Activated CD8-positive, alpha-beta memory T cell treated with anti-CD3 and anti-CD28 coated beads, Interleukin-2, amount 50 U/mL, for 4 hours (primary cell): ENCODE measurements at regions not wholly inside any gene's neighbourhood (a gene's known extent, or its start where the extent isn't known, plus 50 kb on each side); places are given as distances from the start of the nearest gene placed in this dataset.

Experiments used
- DNase-seq: peaks from one replicate; pipeline ENCODE4 v3.0.0-alpha.2; 2020

GRCh38 chr15:95912280-95912625 lies 418.2 kb upstream of the NR2F2 start:
- DNase-seq = no peak

DNA sequence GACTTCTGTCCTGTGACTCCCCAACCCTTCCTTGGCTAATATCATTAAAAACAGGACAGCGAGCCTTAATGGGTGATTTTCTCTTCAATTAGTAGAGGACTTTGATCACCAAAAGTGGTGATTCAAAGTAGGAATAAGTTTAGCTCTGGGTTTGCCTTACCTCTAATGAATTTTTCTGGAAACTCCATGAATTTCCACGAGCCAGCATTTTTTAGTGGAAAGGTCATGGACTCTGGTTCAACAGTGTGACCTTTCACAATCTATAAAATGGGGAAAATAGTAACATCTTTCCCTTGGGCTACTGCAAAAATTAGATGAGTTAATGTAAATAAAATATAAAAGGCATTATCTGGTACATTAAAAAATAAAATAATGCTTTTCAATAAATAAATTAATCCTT lies 417.8 kb upstream of the NR2F2 start:
- DNase-seq = no peak

GRCh38 chr15:95916568-95916967 lies 413.9 kb upstream of the NR2F2 start:
- no peak for DNase-seq

DNA sequence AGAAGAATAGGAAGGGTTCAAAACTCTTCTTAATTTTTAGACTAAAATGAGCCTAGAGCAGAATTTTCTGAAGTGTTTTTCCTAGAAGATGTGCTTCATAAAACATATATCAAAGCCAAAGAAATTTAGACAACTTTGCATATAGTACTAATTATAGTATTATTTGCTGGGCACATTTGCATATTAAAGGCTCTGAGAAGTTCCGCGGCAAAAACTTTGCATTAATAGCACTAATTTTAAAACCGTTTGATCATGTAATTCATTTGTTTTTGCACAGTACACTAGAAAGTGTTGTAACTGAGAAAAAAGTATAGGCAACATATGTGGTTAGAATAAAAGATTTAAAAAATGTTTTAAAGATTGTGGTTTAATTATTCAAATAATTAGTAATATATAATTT lies 412.0 kb upstream of the NR2F2 start:
- no peak for DNase-seq

DNA sequence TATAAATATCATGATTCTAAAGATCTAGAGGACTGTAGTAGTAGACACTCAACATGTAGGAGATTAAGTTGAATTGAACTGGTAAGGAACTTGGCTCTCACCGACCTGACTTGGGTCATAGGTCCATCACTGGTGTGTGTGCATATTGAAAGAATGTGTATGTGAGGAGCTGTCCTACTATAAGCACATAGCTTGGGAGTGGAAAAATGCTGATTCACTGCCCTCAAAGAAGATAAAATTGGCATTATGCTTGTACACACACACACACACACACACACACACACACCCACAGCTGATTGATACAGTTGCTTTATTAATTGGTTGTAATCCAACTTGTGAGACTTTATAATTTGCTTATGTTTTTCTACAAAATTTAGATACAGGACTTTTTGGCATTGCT lies 411.0 kb upstream of the NR2F2 start:
- DNase-seq = no peak

DNA sequence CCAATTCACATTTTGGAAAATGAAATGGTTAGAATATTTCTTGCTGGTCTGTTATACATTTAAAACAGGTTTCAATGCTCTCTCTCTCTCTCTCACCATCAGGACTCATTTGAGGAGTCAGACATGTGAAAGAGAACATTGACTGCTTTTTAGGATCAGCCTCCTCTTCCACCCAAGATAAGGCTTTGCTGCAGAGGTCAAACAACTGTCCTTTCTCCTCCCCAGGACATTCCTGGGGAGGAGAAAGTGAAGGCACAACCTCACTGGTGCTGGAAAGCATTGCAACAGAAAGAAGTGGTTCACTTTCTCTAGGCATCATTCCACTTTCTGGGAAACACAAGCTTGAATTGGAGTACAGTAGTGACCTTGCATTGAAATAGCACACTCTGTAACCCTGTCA lies 409.1 kb upstream of the NR2F2 start:
- no peak for DNase-seq

DNA sequence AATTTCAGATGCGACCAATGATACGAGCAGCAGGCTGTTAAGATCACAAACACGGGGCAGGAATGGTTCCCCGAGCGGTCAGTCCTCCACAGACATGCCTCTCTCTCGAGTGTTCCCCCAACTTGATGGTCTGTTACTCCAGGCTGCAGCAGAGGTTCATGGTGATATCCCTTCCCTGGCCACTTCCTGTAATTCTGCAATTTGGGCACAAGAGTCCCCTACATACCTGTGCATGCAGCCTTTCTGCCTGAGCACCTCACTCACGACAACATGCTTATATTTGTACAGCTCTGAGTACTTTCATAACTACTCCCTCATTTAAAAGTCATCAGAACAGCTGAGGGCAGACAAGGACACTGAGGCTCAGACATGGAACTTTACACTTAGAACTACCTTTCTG lies 408.1 kb upstream of the NR2F2 start:
- DNase-seq = no peak

- no peak for DNase-seq
These were observed 406.7 kb upstream of the NR2F2 start for GRCh38 chr15:95923792-95924191.

DNA sequence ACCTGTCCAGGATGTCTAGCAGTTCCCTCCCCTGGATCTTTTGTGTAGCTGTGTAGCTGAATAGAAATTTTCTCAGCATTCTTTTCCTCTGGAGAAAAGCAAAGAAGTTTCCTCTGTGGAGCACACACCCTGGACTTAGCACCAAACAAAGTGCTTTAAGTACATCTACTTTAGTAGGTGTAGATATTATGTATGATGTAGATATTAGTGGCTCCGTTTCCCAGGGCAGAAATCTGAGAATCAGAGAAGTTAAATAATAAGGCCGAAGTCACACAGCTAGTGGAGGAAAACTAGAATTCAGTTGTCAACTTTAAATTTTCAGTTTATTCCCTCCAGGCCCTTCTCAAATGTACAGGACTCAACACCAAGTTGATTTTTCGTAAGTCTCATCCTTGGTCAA lies 401.7 kb upstream of the NR2F2 start:
- DNase-seq = no peak

DNA sequence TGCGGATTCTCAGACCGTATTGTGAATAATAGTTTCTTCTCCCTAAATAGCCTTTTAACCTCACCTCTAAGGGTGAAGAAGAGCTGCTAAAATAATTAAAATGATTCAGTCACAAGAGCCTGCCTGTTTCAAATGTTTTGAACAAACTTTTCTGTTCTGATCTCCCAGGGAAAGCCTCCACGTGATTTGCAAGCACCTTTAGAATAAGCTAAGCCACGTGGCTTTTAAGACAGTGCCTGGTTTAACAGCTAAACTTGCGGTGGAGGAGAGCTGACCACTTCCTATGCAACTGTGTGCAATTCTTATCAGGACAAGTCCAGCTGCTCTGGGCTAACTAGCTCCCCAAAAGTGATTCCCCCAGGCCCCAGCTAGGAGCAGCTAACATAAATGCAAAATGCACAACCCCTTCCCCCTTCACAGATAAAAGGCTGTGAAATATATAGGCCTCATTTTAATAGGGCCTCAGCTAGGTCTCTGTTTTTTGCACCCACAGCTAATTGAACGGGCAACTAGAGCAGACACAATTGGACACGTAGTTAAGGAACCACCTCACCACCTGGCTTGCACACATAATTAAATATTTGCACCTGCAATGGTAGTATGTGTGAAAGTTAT lies 401.2 kb upstream of the NR2F2 start:
- DNase-seq = no peak

GRCh38 chr15:95930659-95931375 lies 399.7 kb upstream of the NR2F2 start:
- DNase-seq = no peak

DNA sequence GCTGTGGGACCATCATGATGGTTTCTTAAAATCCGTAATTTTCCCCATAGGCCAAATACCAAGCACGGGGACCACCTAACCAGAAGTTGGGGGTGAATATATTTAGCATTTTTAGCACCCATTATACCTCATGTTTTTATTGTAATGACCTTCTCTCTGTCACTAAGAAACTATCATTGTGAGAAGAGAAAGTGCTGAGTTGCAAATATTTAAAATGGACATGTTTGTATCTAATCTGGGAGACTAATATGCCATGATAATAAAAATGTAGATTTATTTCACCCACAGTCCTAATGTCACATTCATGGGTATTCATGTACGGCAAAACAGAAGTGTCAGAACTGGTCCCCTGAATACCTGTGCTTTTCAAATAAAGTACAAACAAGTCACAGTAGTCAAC lies 398.9 kb upstream of the NR2F2 start:
- no peak for DNase-seq

DNA sequence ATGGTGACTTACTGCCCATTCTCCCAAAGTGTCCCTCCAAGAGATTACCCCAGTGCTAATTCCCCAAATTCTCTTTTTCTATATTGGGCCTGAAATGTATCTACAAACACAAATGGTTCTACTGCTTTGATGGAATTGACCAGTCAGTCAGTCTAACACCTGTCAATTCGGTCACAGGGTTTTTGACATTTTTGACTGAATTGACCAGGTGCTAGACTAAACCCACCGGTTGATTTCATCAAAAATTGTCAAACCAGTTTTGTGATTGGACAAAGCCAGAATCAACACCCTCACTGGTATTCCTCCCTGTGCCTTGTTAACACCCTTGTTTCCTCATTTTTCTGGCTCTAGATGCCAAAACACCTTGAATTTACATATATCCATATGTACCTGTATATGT lies 398.4 kb upstream of the NR2F2 start:
- DNase-seq = no peak

- no peak for DNase-seq
These were observed 397.8 kb upstream of the NR2F2 start for GRCh38 chr15:95932676-95933075.

- no peak for DNase-seq
These were observed 394.6 kb upstream of the NR2F2 start for GRCh38 chr15:95935852-95936251.

DNA sequence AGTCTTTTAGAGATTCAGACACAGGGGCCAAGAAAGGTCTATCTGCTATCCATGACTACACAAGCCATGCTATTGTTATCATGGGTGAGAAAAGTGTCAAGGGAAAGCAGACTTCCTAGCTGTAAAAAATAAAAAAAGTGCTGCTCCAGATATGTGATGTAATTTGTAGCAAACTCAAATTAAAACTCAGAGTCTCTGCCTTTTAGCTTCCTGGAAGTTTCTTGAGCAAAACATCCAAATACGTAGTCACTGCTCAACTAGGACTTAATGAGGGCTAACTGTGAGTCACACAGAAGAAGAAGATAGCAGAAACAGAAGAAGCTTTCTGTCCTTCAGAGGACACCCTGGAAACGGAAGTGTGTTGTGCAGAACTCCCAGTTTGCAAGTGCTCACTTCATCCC lies 393.4 kb upstream of the NR2F2 start:
- no peak for DNase-seq

DNA sequence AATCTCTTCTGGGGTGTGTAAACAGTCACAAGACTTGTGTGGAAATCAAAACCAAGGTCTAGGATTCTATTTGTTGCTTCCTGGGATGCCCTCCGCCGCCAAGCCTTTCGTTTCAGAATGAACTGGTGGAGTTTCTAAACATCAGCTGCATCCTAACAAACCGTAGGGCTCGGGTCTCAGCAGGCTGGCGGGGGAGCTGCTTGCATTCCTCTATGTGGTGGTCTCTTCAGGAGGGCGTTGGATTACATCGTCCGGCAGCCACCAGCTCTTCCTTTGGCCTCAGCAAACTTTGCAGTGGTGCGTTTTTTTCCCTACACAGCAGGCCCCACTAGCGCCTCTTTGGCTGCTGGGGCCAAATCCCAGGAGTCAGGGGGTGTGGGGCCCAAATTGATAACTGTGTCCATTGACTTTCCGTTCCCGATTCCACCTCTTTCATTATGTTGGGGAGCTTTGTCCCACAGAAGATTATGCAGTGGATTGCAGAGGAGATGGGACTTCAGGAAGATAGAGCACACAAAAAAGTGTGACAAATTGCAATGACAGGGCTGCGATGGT lies 390.0 kb upstream of the NR2F2 start:
- DNase-seq = no peak

- no peak for DNase-seq
These were observed 386.3 kb upstream of the NR2F2 start for GRCh38 chr15:95944193-95944592.

- DNase-seq = no peak
These were observed 385.7 kb upstream of the NR2F2 start for GRCh38 chr15:95944661-95945255.

- no peak for DNase-seq
These were observed 384.3 kb upstream of the NR2F2 start for GRCh38 chr15:95946241-95946640.

- no peak for DNase-seq
These were observed 383.6 kb upstream of the NR2F2 start for GRCh38 chr15:95946926-95947325.

DNA sequence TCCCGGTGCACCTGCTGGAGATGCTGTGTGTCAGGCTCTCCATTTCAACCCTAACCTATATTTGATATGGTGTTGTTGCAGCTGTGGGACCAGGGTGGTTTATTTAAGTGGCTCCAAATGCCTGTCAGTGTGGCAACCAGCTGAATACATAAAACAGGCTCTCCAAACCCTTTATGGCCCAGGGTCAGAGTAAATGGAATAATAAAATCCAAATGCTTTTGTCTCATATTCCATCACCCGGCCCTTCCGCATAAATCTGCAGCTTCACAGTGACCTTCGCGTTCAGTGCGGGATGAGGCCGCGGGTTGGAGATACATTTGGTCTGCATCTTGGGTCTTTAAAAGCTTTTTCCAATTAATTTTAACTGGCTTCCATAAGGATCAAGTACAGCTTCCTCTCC lies 382.1 kb upstream of the NR2F2 start:
- DNase-seq = no peak

DNA sequence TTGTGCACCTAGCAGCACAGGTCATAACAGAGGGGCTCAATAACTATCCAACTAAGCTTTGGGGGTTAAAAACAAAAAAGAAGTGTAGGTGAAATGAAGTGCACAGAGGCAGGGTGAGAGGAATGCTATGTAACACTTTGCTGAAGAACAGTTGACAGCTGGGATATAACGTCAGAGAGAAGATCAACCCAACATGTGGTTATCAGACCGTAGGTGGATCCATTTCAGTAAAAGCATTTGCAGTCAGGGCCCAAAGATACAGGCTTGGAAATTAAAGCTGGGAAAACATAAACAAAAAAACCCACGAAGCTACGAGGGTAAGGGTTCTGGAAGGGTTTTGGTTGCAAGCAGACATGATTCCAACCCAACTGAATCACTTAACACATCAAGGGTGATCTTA lies 377.5 kb upstream of the NR2F2 start:
- no peak for DNase-seq

- DNase-seq = no peak
These were observed 372.6 kb upstream of the NR2F2 start for GRCh38 chr15:95957861-95958260.

DNA sequence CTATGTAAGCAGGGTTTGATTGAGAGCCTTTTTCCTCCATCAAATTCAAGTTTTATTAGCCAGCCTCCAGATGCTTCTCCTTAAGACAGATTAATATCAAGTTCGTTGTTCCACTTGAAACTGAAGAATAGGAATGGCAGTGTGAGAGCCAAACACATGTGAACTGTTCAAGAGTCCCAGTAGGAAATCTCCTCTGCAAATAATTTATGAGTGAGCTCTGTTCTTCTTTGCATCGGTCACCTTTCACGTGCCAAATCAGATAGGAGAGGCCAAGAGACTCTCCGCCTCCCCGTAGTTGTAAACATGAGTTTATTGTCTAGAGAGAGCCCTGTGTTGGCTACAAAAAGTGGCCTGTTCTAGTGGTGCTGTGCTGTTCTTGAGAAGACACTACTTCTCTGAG lies 372.1 kb upstream of the NR2F2 start:
- no peak for DNase-seq
